ENCODE measurements at regions not wholly inside any gene's neighbourhood (a gene's known extent, or its start where the extent isn't known, plus 50 kb on each side); places are given as distances from the start of the nearest gene placed in this dataset.
"Not testable (repeated sequence)": the region's sequence is repeated elsewhere in the genome, so short reads cannot be mapped to it uniquely, and the experiment has no call there.

GRCh38 chr6:115310156-115310555 is 750.5 kb downstream of the FRK start:
- DNase-seq (ENCODE audit: low read depth in 4 of 4, low spot score in 3 of 4), result no peak

- no peak for DNase-seq (ENCODE audit: low read depth in 4 of 4, low spot score in 3 of 4)
Measured at GRCh38 chr6:115302731-115303130, 758.0 kb downstream of the FRK start.

- DNase-seq (ENCODE audit: low read depth in 4 of 4, low spot score in 3 of 4), result no peak
Measured at GRCh38 chr6:115287467-115287866, 773.2 kb downstream of the FRK start.

- DNase-seq (ENCODE audit: low read depth in 4 of 4, low spot score in 3 of 4), result no peak
Measured at GRCh38 chr6:115276881-115277565, 783.7 kb downstream of the FRK start.

DNA sequence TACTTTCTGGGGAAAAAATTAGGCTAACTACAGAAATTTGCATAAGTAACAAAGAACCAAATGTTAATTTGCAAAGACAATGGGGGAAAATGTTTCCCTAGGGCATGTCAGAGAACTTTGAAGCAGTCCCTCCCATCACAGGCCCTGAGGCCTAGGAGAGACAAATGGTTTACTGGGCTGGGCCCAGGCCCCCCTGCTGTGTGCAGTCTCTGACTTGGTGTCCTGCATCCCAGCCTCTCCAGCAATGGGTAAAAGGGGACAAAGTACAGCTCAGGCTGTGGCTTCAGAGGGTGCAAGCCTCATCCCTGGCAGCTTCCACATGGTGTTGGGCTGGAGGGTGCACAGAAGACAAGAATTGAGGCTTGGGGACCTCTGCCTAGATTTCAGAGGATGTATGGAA is 788.4 kb downstream of the FRK start:
- no peak for DNase-seq (ENCODE audit: low read depth in 4 of 4, low spot score in 3 of 4)

GRCh38 chr6:115271434-115271833 is 789.3 kb downstream of the FRK start:
- DNase-seq (ENCODE audit: low read depth in 4 of 4, low spot score in 3 of 4), result no peak

DNA sequence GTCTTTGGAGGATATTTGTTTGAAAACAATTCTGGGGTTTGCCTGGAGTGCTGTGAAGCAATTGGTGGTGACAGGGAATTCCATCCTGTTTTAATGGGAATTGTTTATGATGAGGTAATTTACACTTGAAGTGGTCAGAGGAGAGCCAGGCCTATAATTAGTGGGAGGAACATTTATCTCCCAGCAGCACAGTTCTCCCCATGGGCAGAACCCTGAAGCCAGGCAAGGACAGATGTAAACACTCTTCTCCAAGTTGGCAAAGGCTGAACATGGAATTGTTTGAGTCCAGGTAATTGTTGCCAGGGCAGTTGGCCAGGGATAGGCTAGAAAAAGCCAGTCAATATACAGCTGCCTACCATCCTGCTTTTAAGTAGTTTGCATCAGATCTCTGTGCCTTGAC is 789.7 kb downstream of the FRK start:
- DNase-seq (ENCODE audit: low read depth in 4 of 4, low spot score in 3 of 4), result no peak

GRCh38 chr6:115241373-115241772 is 819.3 kb downstream of the FRK start:
- no peak for DNase-seq (ENCODE audit: low read depth in 4 of 4, low spot score in 3 of 4)

GRCh38 chr6:115221198-115221597 is 839.5 kb downstream of the FRK start:
- DNase-seq (ENCODE audit: low read depth in 4 of 4, low spot score in 3 of 4), result no peak

GRCh38 chr6:115220551-115221159 is 840.0 kb downstream of the FRK start:
- DNase-seq (ENCODE audit: low read depth in 4 of 4, low spot score in 3 of 4), result no peak

GRCh38 chr6:115219645-115220044 is 841.0 kb downstream of the FRK start:
- no peak for DNase-seq (ENCODE audit: low read depth in 4 of 4, low spot score in 3 of 4)

- no peak for DNase-seq (ENCODE audit: low read depth in 4 of 4, low spot score in 3 of 4)
Measured at GRCh38 chr6:115216835-115217234, 843.9 kb downstream of the FRK start.

GRCh38 chr6:115214283-115214682 is 846.4 kb downstream of the FRK start:
- no peak for DNase-seq (ENCODE audit: low read depth in 4 of 4, low spot score in 3 of 4)

- no peak for DNase-seq (ENCODE audit: low read depth in 4 of 4, low spot score in 3 of 4)
Measured at GRCh38 chr6:115203381-115203780, 857.3 kb downstream of the FRK start.

- no peak for DNase-seq (ENCODE audit: low read depth in 4 of 4, low spot score in 3 of 4)
Measured at GRCh38 chr6:115194981-115195638, 852.3 kb upstream of the HS3ST5 start.

GRCh38 chr6:115191989-115192388 is 849.2 kb upstream of the HS3ST5 start:
- no peak for DNase-seq (ENCODE audit: low read depth in 4 of 4, low spot score in 3 of 4)

- no peak for DNase-seq (ENCODE audit: low read depth in 4 of 4, low spot score in 3 of 4)
Measured at GRCh38 chr6:115190534-115190933, 847.7 kb upstream of the HS3ST5 start.

- not testable (repeated sequence) for DNase-seq (ENCODE audit: low read depth in 4 of 4, low spot score in 3 of 4)
Measured at GRCh38 chr6:115175456-115175855, 832.6 kb upstream of the HS3ST5 start.

- not testable (repeated sequence) for DNase-seq (ENCODE audit: low read depth in 4 of 4, low spot score in 3 of 4)
Measured at GRCh38 chr6:115165912-115166311, 823.1 kb upstream of the HS3ST5 start.

- DNase-seq (ENCODE audit: low read depth in 4 of 4, low spot score in 3 of 4), result no peak
Measured at GRCh38 chr6:115159733-115160132, 816.9 kb upstream of the HS3ST5 start.

GRCh38 chr6:115137910-115138309 is 795.1 kb upstream of the HS3ST5 start:
- no peak for DNase-seq (ENCODE audit: low read depth in 4 of 4, low spot score in 3 of 4)

DNA sequence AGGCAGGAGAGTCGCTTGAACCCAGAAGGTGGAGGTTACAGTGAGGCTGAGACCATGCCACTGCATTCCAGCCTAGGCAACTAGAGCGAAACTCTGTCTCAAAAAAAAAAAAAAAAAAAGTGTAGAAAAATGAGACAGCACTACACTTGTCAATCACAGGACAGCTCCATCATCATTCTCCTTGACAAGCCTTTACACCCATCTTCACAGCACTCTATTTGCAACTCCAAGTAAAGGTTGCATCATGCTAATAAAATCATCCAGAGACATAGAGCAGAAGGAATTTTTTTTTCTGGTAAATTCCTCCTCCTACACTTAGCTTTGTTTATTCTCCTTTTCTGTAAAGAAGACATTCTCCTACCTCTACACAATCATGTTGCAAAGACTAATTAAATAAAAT is 791.0 kb upstream of the HS3ST5 start:
- no peak for DNase-seq (ENCODE audit: low read depth in 4 of 4, low spot score in 3 of 4)

All from left renal pelvis (tissue), 4 donors.